CD14-positive monocyte (primary cell): ENCODE measurements at regions not wholly inside any gene's neighbourhood (a gene's known extent, or its start where the extent isn't known, plus 50 kb on each side); places are given as distances from the start of the nearest gene placed in this dataset.

Experiments used
- DNase-seq, 3 donors: peaks; one replicate each; pipeline ENCODE4 v3.0.0-alpha.2; 2011 to 2022
- H2AFZ ChIP-seq: 2 replicates; pipeline ENCODE4 v1.6.0; 2012; ENCODE audit warnings: mild to moderate bottlenecking, low read depth, low read length, inconsistent platforms; ENCODE audit not compliant: insufficient read depth, poor library complexity, severe bottlenecking
- H3K27ac ChIP-seq, 2 donors: 1 replicate in 1 of 2; 2 replicates in 1 of 2; pipeline ENCODE4 v1.5.1; 2012 to 2013; ENCODE audit warnings: low read length in 2 of 2, control low read depth in 1 of 2, inconsistent platforms in 1 of 2, low read depth in 1 of 2, mild to moderate bottlenecking in 1 of 2
- H3K27me3 ChIP-seq, 2 donors: one replicate each; pipeline versions ENCODE4 v1.6.0 to v1.6.1; 2011 to 2013; ENCODE audit warnings: low read length in 2 of 2; ENCODE audit not compliant: control insufficient read depth in 2 of 2, insufficient read depth in 2 of 2
- H3K36me3 ChIP-seq, 2 donors: replicated peaks in 1 of 2; 1 replicate in 1 of 2; 2 replicates in 1 of 2; pipeline versions ENCODE4 v1.5.1 to v1.6.1; 2012 to 2013; ENCODE audit warnings: low read length in 2 of 2, control low read depth in 1 of 2, inconsistent platforms in 1 of 2, mild to moderate bottlenecking in 1 of 2; ENCODE audit not compliant: insufficient read depth in 2 of 2, control insufficient read depth in 1 of 2
- H3K4me1 ChIP-seq, 2 donors: 1 replicate in 1 of 2; 2 replicates in 1 of 2; pipeline versions ENCODE4 v1.5.1 to v1.6.1; 2012 to 2013; ENCODE audit warnings: low read length in 2 of 2, control low read depth in 1 of 2, inconsistent platforms in 1 of 2, mild to moderate bottlenecking in 1 of 2, moderate library complexity in 1 of 2; ENCODE audit not compliant: insufficient read depth in 2 of 2, control insufficient read depth in 1 of 2
- H3K4me2 ChIP-seq: replicated peaks from 2 replicates; pipeline ENCODE3; 2012; ENCODE audit warnings: low read length, moderate library complexity, mild to moderate bottlenecking; ENCODE audit not compliant: poor library complexity, severe bottlenecking; ENCODE audit errors: extremely low read depth
- H3K4me3 ChIP-seq, 3 experiments: fragments of 200-600 bp in 1 of 3; sonication (generic) in 1 of 3; replicated peaks in 1 of 3; 1 replicate in 2 of 3; 2 replicates in 1 of 3; pipeline ENCODE4 v1.5.1; 2011 to 2013; ENCODE audit warnings: low read length in 3 of 3, mild to moderate bottlenecking in 3 of 3, control low read depth in 2 of 3, low read depth in 2 of 3, inconsistent platforms in 1 of 3, moderate library complexity in 1 of 3
- H3K79me2 ChIP-seq: 2 replicates; pipeline ENCODE4 v1.6.0; 2012; ENCODE audit warnings: mild to moderate bottlenecking, control low read depth, inconsistent platforms, low read length, moderate library complexity; ENCODE audit not compliant: insufficient read depth
- H3K9ac ChIP-seq: 2 replicates; pipeline ENCODE4 v1.6.0; 2017; ENCODE audit warnings: low read length, mild to moderate bottlenecking; ENCODE audit not compliant: insufficient read depth, poor library complexity, severe bottlenecking
- H3K9me3 ChIP-seq, 2 donors: replicated peaks in 1 of 2; 1 replicate in 1 of 2; 2 replicates in 1 of 2; pipeline versions ENCODE4 v1.5.1 to v1.6.1; 2012 to 2013; ENCODE audit warnings: low read length in 2 of 2, control low read depth in 1 of 2; ENCODE audit not compliant: control insufficient read depth in 1 of 2, insufficient read depth in 1 of 2
- H4K20me1 ChIP-seq: 2 replicates; pipeline ENCODE4 v1.6.0; 2012; ENCODE audit warnings: mild to moderate bottlenecking, low read length, control low read depth, moderate library complexity; ENCODE audit not compliant: insufficient read depth
- H3K27ac Mint-ChIP-seq, 7 donors: one replicate each; pipeline ENCODE4 v1.8.0; 2020; ENCODE audit warnings: mild to moderate bottlenecking in 7 of 7, mixed read lengths in 7 of 7, moderate library complexity in 6 of 7, inconsistent platforms in 2 of 7
- H3K27me3 Mint-ChIP-seq, 3 donors: one replicate each; pipeline ENCODE4 v1.8.0; 2021 to 2022; ENCODE audit warnings: low read depth in 3 of 3, mild to moderate bottlenecking in 3 of 3, mixed read lengths in 3 of 3, moderate library complexity in 3 of 3, inconsistent platforms in 1 of 3
- H3K36me3 Mint-ChIP-seq, 2 donors: one replicate each; pipeline ENCODE4 v1.8.0; 2020; ENCODE audit warnings: mixed read lengths in 2 of 2, inconsistent platforms in 1 of 2, mild to moderate bottlenecking in 1 of 2
- H3K4me1 Mint-ChIP-seq: one replicate; pipeline ENCODE4 v1.8.0; 2020; ENCODE audit warnings: mild to moderate bottlenecking, mixed read lengths
- H3K4me3 Mint-ChIP-seq, 2 donors: one replicate each; pipeline ENCODE4 v1.8.0; 2020; ENCODE audit warnings: mild to moderate bottlenecking in 2 of 2, mixed read lengths in 2 of 2, moderate library complexity in 1 of 2
- H3K9me3 Mint-ChIP-seq, 7 donors: one replicate each; pipeline ENCODE4 v1.8.0; 2020 to 2022; ENCODE audit warnings: mixed read lengths in 7 of 7, mild to moderate bottlenecking in 6 of 7, moderate library complexity in 6 of 7, inconsistent platforms in 2 of 7
- CTCF ChIP-seq: fragments of 200-600 bp; IDR thresholded peaks from one replicate; pipeline ENCODE4 v1.8.0; 2022; ENCODE audit warnings: antibody characterized with exemption, mild to moderate bottlenecking
- WGBS: methylation state at CpG from one replicate; pipeline ENCODE4 v1.1.5; 2013; ENCODE audit warnings: missing lambda C conversion rate; ENCODE audit not compliant: insufficient coverage; 5-methylcytosine and 5-hydroxymethylcytosine counted together
- intact Hi-C, 2 donors: fragments of 100-400 bp; cut with micrococcal nuclease; formaldehyde crosslinking; loops; one replicate each; pipeline versions ENCODE4 v1.15.0 to v1.15.1; 2023

GRCh38 chr14:71411285-71411595 is 504.0 kb downstream of the PCNX1 start:
- H3K27me3 ChIP-seq: no peaks in the 10 kb centered on the region
- intact Hi-C loops: loop anchor here in 1 of 2 donors (10.0 kb wide), 1 partner anchor 266 kb away; no protein-coding TSS in a partner anchor
- H3K4me2 ChIP-seq: no peak overlapping the region
- H3K4me3 Mint-ChIP-seq: peak overlapping the region in 1 of 2 donors; percentile 43
- H3K9me3 ChIP-seq: no peaks in the 10 kb centered on the region
- no peak overlapping the region for H3K4me3 ChIP-seq
- peaks cover 25% of the 10 kb centered on the region for H3K4me1 Mint-ChIP-seq
- no peak overlapping the region for H2AFZ ChIP-seq
- peaks cover 37 to 40% of the 10 kb centered on the region in 2 donors for H3K36me3 Mint-ChIP-seq
- H3K79me2 ChIP-seq: peaks cover 29% of the 10 kb centered on the region
- H4K20me1 ChIP-seq: peaks cover 18% of the 10 kb centered on the region
- no peak for DNase-seq
- H3K36me3 ChIP-seq: peaks cover 0 to 20% of the 10 kb centered on the region in 2 donors
- no peak overlapping the region for H3K9ac ChIP-seq
- no peak for TF ChIP-seq CTCF
- 80% methylated on average over 1 of the region's 3 CpGs for WGBS
- H3K4me1 ChIP-seq: peaks cover 11 to 23% of the 10 kb centered on the region in 2 donors
- peak overlapping the region in 1 of 2 donors; percentile 16 for H3K27ac ChIP-seq
- H3K27me3 Mint-ChIP-seq: no peaks in the 10 kb centered on the region
- H3K27ac Mint-ChIP-seq: peak overlapping the region in 3 of 7 donors; percentile 8 to 84 (median 83)
- no peaks in the 10 kb centered on the region for H3K9me3 Mint-ChIP-seq

GRCh38 chr14:71411738-71412137 is 504.5 kb downstream of the PCNX1 start:
- H3K27me3 Mint-ChIP-seq: no peaks in the 10 kb centered on the region
- Histone ChIP-seq H3K36me3 (peaks cover 0 to 25% of the 10 kb centered on the region in 2 donors), H3K79me2 (peaks cover 29% of the 10 kb centered on the region), H3K9me3 (no peaks in the 10 kb centered on the region), H3K4me3 (no peak overlapping the region), H3K27ac (peak overlapping the region in 1 of 2 donors; percentile 16), H3K9ac (no peak overlapping the region), H3K4me1 (peaks cover 11 to 23% of the 10 kb centered on the region in 2 donors), H3K4me2 (no peak overlapping the region), H4K20me1 (peaks cover 18% of the 10 kb centered on the region), H2AFZ (no peak overlapping the region), H3K27me3 (no peaks in the 10 kb centered on the region)
- H3K4me3 Mint-ChIP-seq: no peak overlapping the region
- peaks cover 25% of the 10 kb centered on the region for H3K4me1 Mint-ChIP-seq
- no peak for TF ChIP-seq CTCF
- H3K9me3 Mint-ChIP-seq: no peaks in the 10 kb centered on the region
- peaks cover 40% of the 10 kb centered on the region in 2 donors for H3K36me3 Mint-ChIP-seq
- DNase-seq: no peak
- WGBS: no CpG with 5 or more reads among the region's 3 CpGs
- intact Hi-C loops: loop anchor here in 1 of 2 donors (10.0 kb wide), 1 partner anchor 267 kb away; no protein-coding TSS in a partner anchor
- peak overlapping the region in 3 of 7 donors; percentile 8 to 84 (median 12) for H3K27ac Mint-ChIP-seq
